ENCODE measurements at regions not wholly inside any gene's neighbourhood (a gene's known extent, or its start where the extent isn't known, plus 50 kb on each side); places are given as distances from the start of the nearest gene placed in this dataset.

DNA sequence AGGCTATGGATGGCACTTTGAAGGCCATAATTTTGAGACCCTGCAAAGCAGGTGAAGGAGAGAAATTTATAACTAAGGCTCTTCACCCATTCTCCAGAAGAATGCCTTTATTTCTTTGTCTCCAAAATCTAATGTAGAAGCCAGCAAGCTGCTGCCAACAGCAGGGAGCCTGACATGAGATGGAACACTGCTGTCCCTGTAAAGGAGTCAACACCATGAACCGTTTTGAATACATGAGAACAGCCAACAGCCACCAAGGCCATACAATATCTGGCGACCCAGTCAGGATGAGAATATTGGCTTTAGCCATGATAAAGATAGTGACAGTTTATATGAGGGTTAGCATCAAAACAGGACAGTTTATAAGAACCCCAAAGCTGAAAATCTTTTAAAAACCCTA, 121.2 kb upstream of the LIFR start:
- DNase-seq (ENCODE audit: low read depth in 1 of 2, low spot score in 2 of 2) (no peak), FAIRE-seq (no peak)
- Histone ChIP-seq H2AFZ (ENCODE audit: low read length) (no peak overlapping the region), H3K36me3 (ENCODE audit: control insufficient read depth in 2 of 4, insufficient read depth in 4 of 4, low read length in 3 of 4) (no peaks in the 10 kb centered on the region), H3K9ac (replicated peaks in 1 of 4; ENCODE audit: extremely low read depth in 1 of 4, low read depth in 3 of 4, low read length in 3 of 4) (no peak overlapping the region), H4K8ac (ENCODE audit: extremely low read depth, insufficient read depth, low read length) (no peak overlapping the region), H4K91ac (replicated peaks; ENCODE audit: insufficient read length, low read length) (no peak overlapping the region), H3K79me2 (ENCODE audit: control insufficient read depth in 1 of 2, insufficient read depth in 2 of 2, low read length in 2 of 2) (no peaks in the 10 kb centered on the region), H3K27ac (ENCODE audit: low read depth, low read length) (no peak overlapping the region), H3K4me3 (ENCODE audit: extremely low read depth in 1 of 4, insufficient read depth in 2 of 4, low read depth in 3 of 4, low read length in 4 of 4) (no peak overlapping the region), H4K5ac (ENCODE audit: insufficient read length, low read depth, low read length) (no peak overlapping the region), H3K79me1 (ENCODE audit: low read depth, low read length) (no peaks in the 10 kb centered on the region), H3K9me3 (ENCODE audit: insufficient read depth in 2 of 2, low read depth in 1 of 2, low read length in 1 of 2) (no peaks in the 10 kb centered on the region), H3K23me2 (ENCODE audit: low read depth, low read length) (no peaks in the 10 kb centered on the region), H2BK120ac (replicated peaks; ENCODE audit: low read depth, low read length) (no peak overlapping the region), H4K20me1 (replicated peaks in 1 of 2; ENCODE audit: control insufficient read depth in 1 of 2, insufficient read depth in 2 of 2, low read length in 2 of 2) (no peaks in the 10 kb centered on the region), H3K4me1 (replicated peaks in 1 of 4; ENCODE audit: control insufficient read depth in 3 of 4, insufficient read depth in 4 of 4, low read length in 3 of 4) (no peaks in the 10 kb centered on the region), H2BK15ac (ENCODE audit: low read length) (no peak overlapping the region), H3K4me2 (ENCODE audit: insufficient read depth in 1 of 2, low read depth in 2 of 2, low read length in 2 of 2) (no peak overlapping the region), H3K14ac (ENCODE audit: insufficient read length) (no peak overlapping the region), H3K27me3 (replicated peaks in 1 of 4; ENCODE audit: control insufficient read depth in 3 of 4, extremely low read depth in 1 of 4, insufficient read depth in 3 of 4, low read length in 3 of 4) (no peaks in the 10 kb centered on the region), H2AK5ac (ENCODE audit: low read depth, low read length) (no peak overlapping the region), H2BK20ac (ENCODE audit: low read length) (no peak overlapping the region), H3K4ac (replicated peaks; ENCODE audit: insufficient read length, low read depth, low read length) (no peak overlapping the region), H3K18ac (ENCODE audit: extremely low read depth, low read length) (no peak overlapping the region), H2BK12ac (ENCODE audit: low read depth, low read length) (no peak overlapping the region), H3K23ac (ENCODE audit: insufficient read length) (no peak overlapping the region), H3K56ac (replicated peaks; ENCODE audit: insufficient read length, low read depth, low read length) (no peak overlapping the region), H2BK5ac (ENCODE audit: low read depth, low read length) (no peak overlapping the region)
- TF ChIP-seq CBX8 (IDR thresholded peaks at IDR 0.05; ENCODE audit: borderline replicate concordance, low read depth, low read length) (no peak), FOSL1 (IDR thresholded peaks at IDR 0.05; ENCODE audit: insufficient read depth, low read depth, low read length) (no peak), KDM5A (IDR thresholded peaks at IDR 0.05; ENCODE audit: low read length) (no peak), RAD21 (IDR thresholded peaks at IDR 0.05 in 1 of 2, conservative IDR thresholded peaks at IDR 0.05 in 1 of 2; ENCODE audit: low read depth in 2 of 2, low read length in 2 of 2) (no peak), ZNF274 (IDR thresholded peaks at IDR 0.05; ENCODE audit: borderline replicate concordance, extremely low read depth, low read length) (no peak)
- CTCF ChIA-PET (ENCODE audit: partially characterized antibody): interaction anchor here (0.9 to 1.5 kb wide), 4 partner anchors 9 to 256 kb away, joined by 3 to 4 read pairs (median 3); no protein-coding TSS in a partner anchor
- WGBS, 2 experiments (ENCODE audit: extremely low coverage in 1 of 2, insufficient coverage in 1 of 2, insufficient read length in 1 of 2, insufficient replicate concordance in 2 of 2, low coverage in 1 of 2, low lambda C conversion rate in 2 of 2, missing lambda C conversion rate in 1 of 2): 93% methylated on average over 2 of the region's 2 CpGs; no CpG with 5 or more reads in 1 of the 2 experiments
- POLR2A ChIA-PET (ENCODE audit: partially characterized antibody): no interaction called here

Data from H1 (cell line).